MM.1S (cell line): ENCODE measurements at regions not wholly inside any gene's neighbourhood (a gene's known extent, or its start where the extent isn't known, plus 50 kb on each side); places are given as distances from the start of the nearest gene placed in this dataset.

Experiments
- CTCF ChIP-seq: fragments of 300-600 bp; sonication (generic); IDR thresholded peaks from 2 replicates; pipeline ENCODE4 v1.5.1; 2016; ENCODE audit warnings: antibody characterized with exemption, low read length, mixed read lengths
- EZH2 ChIP-seq: fragments of 300-600 bp; sonication (generic); optimal IDR thresholded peaks from 2 replicates; pipeline ENCODE3; 2017; ENCODE audit warnings: low read depth, mild to moderate bottlenecking, antibody characterized with exemption, low read length, mixed read lengths
- EZH2phosphoT487 ChIP-seq: fragments of 300-600 bp; sonication (generic); IDR thresholded peaks from 2 replicates; pipeline ENCODE4 v1.6.1; 2018; ENCODE audit warnings: antibody characterized with exemption, low read length

GRCh38 chr12:23185346-23185745, 560.4 kb downstream of the ETNK1 start:
- TF ChIP-seq CTCF (no peak), EZH2 (no peak), EZH2phosphoT487 (no peak)
